ENCODE measurements at regions not wholly inside any gene's neighbourhood (a gene's known extent, or its start where the extent isn't known, plus 50 kb on each side); places are given as distances from the start of the nearest gene placed in this dataset.

DNA sequence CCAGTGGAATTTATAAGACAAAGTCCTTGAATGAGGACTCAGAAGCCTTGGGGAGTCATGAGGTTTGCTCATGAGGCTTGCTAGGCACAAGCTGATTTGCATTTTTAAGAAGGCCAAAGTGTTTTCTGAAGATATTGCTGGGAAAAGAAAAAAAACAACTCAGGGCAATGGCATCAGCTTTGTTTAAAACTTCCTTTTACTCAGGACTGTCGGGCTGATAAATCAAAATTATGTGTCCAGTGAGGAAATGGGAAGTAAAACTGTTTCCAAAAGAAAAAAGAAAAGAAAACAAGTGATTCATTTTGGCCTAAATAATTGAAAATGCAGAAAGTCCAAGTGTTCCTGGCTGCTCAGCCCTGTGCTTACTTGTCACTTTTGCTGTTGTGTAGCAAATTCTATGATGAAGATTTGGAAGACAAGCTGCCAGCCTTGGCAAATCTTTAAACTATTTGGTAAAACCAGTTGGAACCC, 282.4 kb downstream of the HLX start:
- CTCF ChIA-PET (ENCODE audit: low intra/inter-chr PET ratio, low total read pairs), result no interaction called here
- Histone ChIP-seq H3K9ac (ENCODE audit: insufficient read depth, low read depth, low read length) (no peak overlapping the region), H3K4me2 (ENCODE audit: low read depth, low read length) (no peak overlapping the region), H3K27me3 (ENCODE audit: control insufficient read depth in 1 of 2, insufficient read depth in 2 of 2, low read length in 2 of 2) (no peaks in the 10 kb centered on the region), H2AFZ (ENCODE audit: low read length) (no peak overlapping the region), H3K4me1 (ENCODE audit: insufficient read depth, low read length) (no peaks in the 10 kb centered on the region), H3K4me3 (replicated peaks in 1 of 3; ENCODE audit: insufficient read depth in 1 of 3, low read depth in 2 of 3, low read length in 3 of 3) (no peak overlapping the region), H3K9me3 (ENCODE audit: low read length) (no peaks in the 10 kb centered on the region), H4K20me1 (ENCODE audit: insufficient read depth, low read length) (no peaks in the 10 kb centered on the region), H3K27ac (ENCODE audit: extremely low read length, insufficient read depth, low read length) (no peak overlapping the region), H3K79me2 (ENCODE audit: insufficient read depth, low read length) (no peaks in the 10 kb centered on the region), H3K36me3 (replicated peaks in 1 of 2; ENCODE audit: control insufficient read depth in 1 of 2, insufficient read depth in 2 of 2, low read length in 2 of 2) (no peaks in the 10 kb centered on the region)
- in situ Hi-C loops (cut with HindIII; ENCODE audit: extremely low pct_ligation_motif_present, low pct_unique_long_range_greater_than_20kb), result no loop called here
- DNase-seq (ENCODE audit: low spot score) (no peak), ATAC-seq (no peak), FAIRE-seq (no peak)
- no TSS peak for BruUV-seq (replicated peaks)
- TF ChIP-seq RAD21 (CRISPR knock-in tag; IDR thresholded peaks at IDR 0.05) (no peak), HNF4A (CRISPR knock-in tag; IDR thresholded peaks at IDR 0.05) (no peak), RNF2 (conservative IDR thresholded peaks at IDR 0.05; ENCODE audit: low read depth) (no peak), ZNF205 (CRISPR knock-in tag; IDR thresholded peaks at IDR 0.05) (no peak), ZFP41 (CRISPR knock-in tag; IDR thresholded peaks at IDR 0.05; ENCODE audit: borderline replicate concordance) (no peak)
- TF ChIP-seq, protein P1, sequence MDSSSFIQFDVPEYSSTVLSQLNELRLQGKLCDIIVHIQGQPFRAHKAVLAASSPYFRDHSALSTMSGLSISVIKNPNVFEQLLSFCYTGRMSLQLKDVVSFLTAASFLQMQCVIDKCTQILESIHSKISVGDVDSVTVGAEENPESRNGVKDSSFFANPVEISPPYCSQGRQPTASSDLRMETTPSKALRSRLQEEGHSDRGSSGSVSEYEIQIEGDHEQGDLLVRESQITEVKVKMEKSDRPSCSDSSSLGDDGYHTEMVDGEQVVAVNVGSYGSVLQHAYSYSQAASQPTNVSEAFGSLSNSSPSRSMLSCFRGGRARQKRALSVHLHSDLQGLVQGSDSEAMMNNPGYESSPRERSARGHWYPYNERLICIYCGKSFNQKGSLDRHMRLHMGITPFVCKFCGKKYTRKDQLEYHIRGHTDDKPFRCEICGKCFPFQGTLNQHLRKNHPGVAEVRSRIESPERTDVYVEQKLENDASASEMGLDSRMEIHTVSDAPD (CRISPR knock-in tag; IDR thresholded peaks at IDR 0.05), result no peak
- POLR2A ChIA-PET, result no interaction called here
- 0% methylated on average over 1 of the region's 1 CpG for WGBS (ENCODE audit: low lambda C conversion rate)
- intact Hi-C loops (cut with micrococcal nuclease; ENCODE audit: unreplicated experiment), result no loop called here

DNA sequence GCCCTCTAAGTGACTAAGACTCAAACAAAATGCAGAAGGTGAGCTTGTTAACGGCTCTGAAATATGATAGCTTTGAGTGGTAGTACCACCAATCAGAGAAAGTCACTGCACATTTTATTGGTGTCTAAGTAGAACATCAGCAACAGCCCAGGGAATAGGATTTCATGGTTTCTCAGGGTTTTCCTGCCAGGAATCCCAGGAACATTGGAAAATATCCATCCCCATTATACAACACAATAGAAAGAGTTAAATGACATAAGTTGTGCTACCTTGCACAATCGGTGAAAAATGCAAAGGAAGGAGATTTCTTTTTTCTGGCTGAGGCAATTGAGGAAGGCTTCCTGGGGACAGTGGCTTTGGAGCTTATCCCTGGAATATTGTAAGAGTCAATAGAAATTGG, 283.1 kb downstream of the HLX start:
- in situ Hi-C loops (cut with HindIII; ENCODE audit: extremely low pct_ligation_motif_present, low pct_unique_long_range_greater_than_20kb), result no loop called here
- Histone ChIP-seq H2AFZ (ENCODE audit: low read length) (no peak overlapping the region), H3K27ac (ENCODE audit: extremely low read length, insufficient read depth, low read length) (no peak overlapping the region), H3K9ac (ENCODE audit: insufficient read depth, low read depth, low read length) (no peak overlapping the region), H3K36me3 (replicated peaks in 1 of 2; ENCODE audit: control insufficient read depth in 1 of 2, insufficient read depth in 2 of 2, low read length in 2 of 2) (no peaks in the 10 kb centered on the region), H3K4me2 (ENCODE audit: low read depth, low read length) (no peak overlapping the region), H3K79me2 (ENCODE audit: insufficient read depth, low read length) (no peaks in the 10 kb centered on the region), H3K4me1 (ENCODE audit: insufficient read depth, low read length) (no peaks in the 10 kb centered on the region), H3K9me3 (ENCODE audit: low read length) (no peaks in the 10 kb centered on the region), H3K27me3 (ENCODE audit: control insufficient read depth in 1 of 2, insufficient read depth in 2 of 2, low read length in 2 of 2) (no peaks in the 10 kb centered on the region), H3K4me3 (replicated peaks in 1 of 3; ENCODE audit: insufficient read depth in 1 of 3, low read depth in 2 of 3, low read length in 3 of 3) (no peak overlapping the region), H4K20me1 (ENCODE audit: insufficient read depth, low read length) (no peaks in the 10 kb centered on the region)
- WGBS (ENCODE audit: low lambda C conversion rate), result 24% methylated on average over 2 of the region's 2 CpGs
- DNase-seq (ENCODE audit: low spot score) (no peak), ATAC-seq (no peak), FAIRE-seq (no peak)
- intact Hi-C loops (cut with micrococcal nuclease; ENCODE audit: unreplicated experiment), result no loop called here
- POLR2A ChIA-PET, result no interaction called here
- BruUV-seq (replicated peaks), result no TSS peak
- CTCF ChIA-PET (ENCODE audit: low intra/inter-chr PET ratio, low total read pairs), result no interaction called here
- no peak for TF ChIP-seq SP140L (CRISPR knock-in tag; IDR thresholded peaks at IDR 0.05; ENCODE audit: borderline replicate concordance)
- no peak for TF ChIP-seq RELA (CRISPR knock-in tag; IDR thresholded peaks at IDR 0.05)
- TF ChIP-seq, protein P2, sequence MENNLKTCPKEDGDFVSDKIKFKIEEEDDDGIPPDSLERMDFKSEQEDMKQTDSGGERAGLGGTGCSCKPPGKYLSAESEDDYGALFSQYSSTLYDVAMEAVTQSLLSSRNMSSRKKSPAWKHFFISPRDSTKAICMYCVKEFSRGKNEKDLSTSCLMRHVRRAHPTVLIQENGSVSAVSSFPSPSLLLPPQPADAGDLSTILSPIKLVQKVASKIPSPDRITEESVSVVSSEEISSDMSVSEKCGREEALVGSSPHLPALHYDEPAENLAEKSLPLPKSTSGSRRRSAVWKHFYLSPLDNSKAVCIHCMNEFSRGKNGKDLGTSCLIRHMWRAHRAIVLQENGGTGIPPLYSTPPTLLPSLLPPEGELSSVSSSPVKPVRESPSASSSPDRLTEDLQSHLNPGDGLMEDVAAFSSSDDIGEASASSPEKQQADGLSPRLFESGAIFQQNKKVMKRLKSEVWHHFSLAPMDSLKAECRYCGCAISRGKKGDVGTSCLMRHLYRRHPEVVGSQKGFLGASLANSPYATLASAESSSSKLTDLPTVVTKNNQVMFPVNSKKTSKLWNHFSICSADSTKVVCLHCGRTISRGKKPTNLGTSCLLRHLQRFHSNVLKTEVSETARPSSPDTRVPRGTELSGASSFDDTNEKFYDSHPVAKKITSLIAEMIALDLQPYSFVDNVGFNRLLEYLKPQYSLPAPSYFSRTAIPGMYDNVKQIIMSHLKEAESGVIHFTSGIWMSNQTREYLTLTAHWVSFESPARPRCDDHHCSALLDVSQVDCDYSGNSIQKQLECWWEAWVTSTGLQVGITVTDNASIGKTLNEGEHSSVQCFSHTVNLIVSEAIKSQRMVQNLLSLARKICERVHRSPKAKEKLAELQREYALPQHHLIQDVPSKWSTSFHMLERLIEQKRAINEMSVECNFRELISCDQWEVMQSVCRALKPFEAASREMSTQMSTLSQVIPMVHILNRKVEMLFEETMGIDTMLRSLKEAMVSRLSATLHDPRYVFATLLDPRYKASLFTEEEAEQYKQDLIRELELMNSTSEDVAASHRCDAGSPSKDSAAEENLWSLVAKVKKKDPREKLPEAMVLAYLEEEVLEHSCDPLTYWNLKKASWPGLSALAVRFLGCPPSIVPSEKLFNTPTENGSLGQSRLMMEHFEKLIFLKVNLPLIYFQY (CRISPR knock-in tag; IDR thresholded peaks at IDR 0.05; ENCODE audit: borderline replicate concordance), result no peak
- no peak for TF ChIP-seq KMT2A (CRISPR knock-in tag; IDR thresholded peaks at IDR 0.05)
- no peak for TF ChIP-seq HOXD1 (CRISPR knock-in tag; IDR thresholded peaks at IDR 0.05)

All from HepG2 (cell line).